GM19467 (cell line): ENCODE measurements at regions not wholly inside any gene's neighbourhood (a gene's known extent, or its start where the extent isn't known, plus 50 kb on each side); places are given as distances from the start of the nearest gene placed in this dataset.

Experiments used
- ATAC-seq: cut with Tn5 transposase; IDR thresholded peaks from one replicate; pipeline ENCODE4 v1.9.1; 2021; ENCODE audit warnings: mild to moderate bottlenecking, moderate library complexity; ENCODE audit not compliant: unreplicated experiment

GRCh38 chr4:61036071-61036684, 163.9 kb upstream of the ADGRL3 start:
- ATAC-seq = no peak

GRCh38 chr4:61041527-61041926, 158.6 kb upstream of the ADGRL3 start:
- ATAC-seq = no peak

- no peak for ATAC-seq
These were observed 155.3 kb upstream of the ADGRL3 start for GRCh38 chr4:61044837-61045236.

GRCh38 chr4:61049018-61049417, 151.1 kb upstream of the ADGRL3 start:
- no peak for ATAC-seq

- no peak for ATAC-seq
These were observed 132.7 kb upstream of the ADGRL3 start for GRCh38 chr4:61067381-61067780.

- no peak for ATAC-seq
These were observed 132.1 kb upstream of the ADGRL3 start for GRCh38 chr4:61068060-61068459.

GRCh38 chr4:61068745-61069144, 131.4 kb upstream of the ADGRL3 start:
- ATAC-seq = no peak

- ATAC-seq = no peak
These were observed 129.9 kb upstream of the ADGRL3 start for GRCh38 chr4:61070269-61070668.

- ATAC-seq = no peak
These were observed 120.7 kb upstream of the ADGRL3 start for GRCh38 chr4:61079427-61079826.

GRCh38 chr4:61079976-61080375, 120.2 kb upstream of the ADGRL3 start:
- ATAC-seq = no peak

- no peak for ATAC-seq
These were observed 114.6 kb upstream of the ADGRL3 start for GRCh38 chr4:61085534-61085933.

GRCh38 chr4:61086357-61086756, 113.8 kb upstream of the ADGRL3 start:
- ATAC-seq = no peak

GRCh38 chr4:61086979-61087378, 113.1 kb upstream of the ADGRL3 start:
- no peak for ATAC-seq

- ATAC-seq = no peak
These were observed 105.1 kb upstream of the ADGRL3 start for GRCh38 chr4:61094854-61095598.

- no peak for ATAC-seq
These were observed 71.4 kb upstream of the ADGRL3 start for GRCh38 chr4:61128682-61129081.

- no peak for ATAC-seq
These were observed 70.2 kb upstream of the ADGRL3 start for GRCh38 chr4:61129971-61130370.

- no peak for ATAC-seq
These were observed 56.7 kb upstream of the ADGRL3 start for GRCh38 chr4:61143461-61143860.

- ATAC-seq = no peak
These were observed 50.8 kb upstream of the ADGRL3 start for GRCh38 chr4:61149278-61149677.
